DMS79 (cell line): ENCODE measurements at regions not wholly inside any gene's neighbourhood (a gene's known extent, or its start where the extent isn't known, plus 50 kb on each side); places are given as distances from the start of the nearest gene placed in this dataset.
"Not testable (repeated sequence)": the region's sequence is repeated elsewhere in the genome, so short reads cannot be mapped to it uniquely, and the experiment has no call there.

Experiments used
- DNase-seq: peaks from one replicate; lab custom pipeline; 2025; lab: John Stamatoyannopoulos, UW

DNA sequence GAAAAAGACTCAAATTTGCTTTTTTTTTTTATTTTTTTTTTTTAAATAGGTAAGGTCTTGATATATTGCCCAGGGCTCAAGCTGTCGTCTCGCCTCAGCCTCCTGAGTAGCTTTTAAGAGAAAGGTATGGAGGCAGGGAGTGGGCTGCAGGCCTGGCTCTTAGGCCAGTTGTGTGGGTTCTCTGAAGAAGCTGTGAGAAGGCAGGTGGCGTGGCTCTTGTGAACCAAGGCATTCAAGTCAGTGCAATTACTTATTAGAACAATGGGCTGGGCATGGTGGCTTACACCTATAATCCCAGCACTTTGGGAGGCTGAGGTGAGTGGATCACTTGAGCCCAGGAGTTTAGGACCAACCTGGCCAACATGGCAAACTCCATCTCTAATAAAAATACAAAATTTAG lies 244.0 kb upstream of the SFRP2 start:
- DNase-seq: no peak

DNA sequence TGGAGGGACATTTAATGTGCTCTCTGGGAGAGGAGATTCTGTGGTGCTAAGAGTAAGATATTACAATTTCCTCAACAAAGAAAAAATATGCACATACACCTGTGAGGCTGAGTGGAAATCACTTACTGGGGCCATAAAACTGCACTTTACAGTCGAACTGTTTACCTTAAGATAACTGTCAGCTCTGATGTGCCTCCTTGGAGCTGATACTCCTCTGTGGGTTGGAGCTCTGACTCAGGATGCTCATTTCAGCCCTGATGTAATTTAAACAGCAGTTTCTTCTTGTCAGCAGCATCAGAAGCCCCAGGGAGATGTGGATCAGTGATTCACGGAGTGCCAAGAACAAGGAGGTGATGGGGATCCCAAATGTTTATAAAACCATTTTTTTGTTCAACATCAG lies 241.9 kb upstream of the SFRP2 start:
- DNase-seq: no peak

GRCh38 chr4:154030152-154030551 lies 241.3 kb upstream of the SFRP2 start:
- DNase-seq: no peak

- DNase-seq: no peak
Measured at GRCh38 chr4:154029171-154029570, 240.3 kb upstream of the SFRP2 start.

DNA sequence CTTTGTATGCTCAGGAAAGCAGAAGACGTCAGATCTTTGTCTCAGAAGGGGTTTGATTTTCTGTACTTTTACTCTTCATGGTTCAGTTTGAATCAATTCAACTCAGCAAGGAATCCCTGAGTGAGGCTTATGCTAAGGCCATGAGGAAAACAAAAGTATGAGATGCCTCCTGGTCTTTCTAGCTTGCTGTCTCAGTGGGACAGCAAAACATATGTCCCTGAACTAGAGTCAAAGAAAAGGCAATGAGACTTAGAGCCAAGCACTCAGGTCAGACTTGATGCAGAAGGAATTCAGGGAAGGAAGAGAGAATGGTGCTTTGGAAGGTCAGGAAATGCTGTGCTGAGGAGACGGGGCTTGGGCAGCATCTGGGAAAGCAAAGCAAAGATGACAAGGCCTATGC lies 236.2 kb upstream of the SFRP2 start:
- DNase-seq: no peak

DNA sequence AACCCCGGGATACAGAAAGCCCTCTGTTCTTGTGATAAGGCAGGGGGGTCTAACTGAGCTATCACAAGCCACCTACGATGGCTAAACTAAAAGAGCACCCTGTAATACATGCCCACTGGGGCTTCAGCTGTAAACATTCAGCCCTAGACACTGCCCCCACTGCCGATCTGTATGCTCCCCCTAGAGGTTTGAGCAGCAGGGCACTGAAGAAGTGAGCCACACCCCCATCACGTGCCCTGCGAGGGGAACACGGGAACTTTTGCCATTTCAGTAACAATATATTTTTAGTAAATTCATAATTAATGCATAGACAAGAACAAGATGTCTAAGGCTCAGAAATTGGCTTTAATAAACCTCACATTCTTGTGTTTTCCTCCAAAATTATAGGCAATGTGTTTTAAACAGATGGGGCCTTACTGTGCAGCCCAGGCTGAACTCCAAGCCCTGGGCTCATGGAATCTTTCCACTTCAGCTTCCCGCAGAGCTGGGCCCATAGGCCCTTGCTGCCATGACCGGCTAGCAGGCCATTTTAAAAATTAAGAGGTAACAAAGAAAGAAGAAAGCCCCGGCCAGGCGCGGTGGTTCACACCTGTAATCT lies 235.3 kb upstream of the SFRP2 start:
- no peak for DNase-seq

GRCh38 chr4:154023671-154024070 lies 234.8 kb upstream of the SFRP2 start:
- not testable (repeated sequence) for DNase-seq

GRCh38 chr4:154019811-154020210 lies 230.9 kb upstream of the SFRP2 start:
- no peak for DNase-seq

- no peak for DNase-seq
Measured at GRCh38 chr4:154018659-154019058, 229.8 kb upstream of the SFRP2 start.

DNA sequence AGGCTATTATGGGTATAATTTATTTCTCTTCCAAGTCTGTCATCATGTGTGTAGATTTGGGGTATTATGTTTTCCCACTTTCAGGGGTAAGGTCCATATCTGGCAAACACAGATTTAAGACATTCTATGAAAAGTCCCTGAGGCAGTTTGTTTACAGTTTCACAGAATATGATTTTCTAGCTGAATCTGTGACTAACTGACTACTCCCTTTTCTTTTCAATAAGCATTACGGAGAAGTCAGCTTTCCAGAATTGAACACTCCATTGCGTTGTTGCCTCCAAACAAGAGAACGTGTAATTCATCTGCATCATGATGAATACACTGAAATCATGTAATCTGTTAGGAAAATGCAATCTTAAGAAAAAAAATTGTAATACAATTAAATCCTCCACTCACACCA lies 226.7 kb upstream of the SFRP2 start:
- DNase-seq: no peak

GRCh38 chr4:154014407-154015321 lies 225.8 kb upstream of the SFRP2 start:
- no peak for DNase-seq

GRCh38 chr4:154013576-154013975 lies 224.7 kb upstream of the SFRP2 start:
- DNase-seq: no peak

- DNase-seq: no peak
Measured at GRCh38 chr4:154010371-154010770, 221.5 kb upstream of the SFRP2 start.

DNA sequence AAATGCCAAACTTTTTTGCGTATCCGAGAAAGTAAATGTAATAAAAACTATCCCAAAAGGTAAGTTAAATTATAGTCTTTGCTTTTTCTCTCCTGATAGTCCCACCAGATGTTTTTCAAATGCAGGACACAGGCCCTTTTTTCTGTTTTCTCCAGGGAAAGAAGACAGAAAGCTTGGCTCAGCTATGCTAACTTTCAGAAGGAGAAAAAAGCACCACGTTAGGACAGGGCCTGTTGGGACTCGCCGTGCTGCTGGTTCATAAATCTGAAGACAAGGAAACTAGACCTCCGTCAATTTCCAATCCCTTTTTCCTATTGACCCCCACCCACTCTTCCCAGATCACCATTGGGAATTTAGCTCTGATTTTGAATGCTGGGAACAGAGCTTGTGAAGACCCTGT lies 220.9 kb upstream of the SFRP2 start:
- DNase-seq: no peak

DNA sequence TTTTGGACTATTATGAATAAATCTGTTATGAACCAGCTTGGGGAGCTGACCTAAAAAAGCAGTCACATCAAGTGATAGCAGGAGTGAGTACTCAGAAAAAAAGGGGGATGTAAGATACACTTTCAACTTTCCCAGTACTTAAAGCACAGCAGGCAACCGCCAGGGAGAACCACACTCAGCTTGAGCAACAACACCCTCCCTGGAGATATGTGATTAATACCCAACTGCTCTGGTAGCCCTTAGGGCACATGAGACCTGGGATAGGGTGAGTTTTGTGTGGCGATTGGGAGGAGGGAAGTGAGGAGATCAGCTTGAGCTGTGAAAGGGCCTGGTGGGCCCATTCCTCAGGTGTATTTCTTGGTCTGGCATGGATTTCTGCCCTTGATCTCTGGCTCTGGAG lies 220.3 kb upstream of the SFRP2 start:
- no peak for DNase-seq

- DNase-seq: no peak
Measured at GRCh38 chr4:154005171-154005520, 216.3 kb upstream of the SFRP2 start.

GRCh38 chr4:154004507-154005170 lies 215.8 kb upstream of the SFRP2 start:
- no peak for DNase-seq

DNA sequence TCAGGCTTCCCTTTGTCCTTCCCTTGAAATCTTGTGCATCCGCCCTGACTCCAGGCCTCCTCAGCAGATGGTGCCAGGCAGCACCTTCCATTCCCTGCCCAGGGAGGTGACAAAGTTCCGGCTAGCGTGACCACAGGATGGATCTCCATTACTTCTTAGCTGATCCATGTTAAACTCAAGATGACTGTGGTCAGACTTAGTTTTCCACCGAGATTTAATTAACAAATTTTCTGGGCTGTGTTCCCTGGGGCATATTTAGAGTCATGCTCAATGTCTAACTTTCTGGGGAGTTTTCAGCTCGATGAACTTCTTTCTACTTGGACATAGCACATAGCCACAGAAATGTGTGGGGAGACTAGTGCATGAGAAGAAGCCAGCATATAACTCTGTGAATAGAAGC lies 215.1 kb upstream of the SFRP2 start:
- no peak for DNase-seq

- no peak for DNase-seq
Measured at GRCh38 chr4:154003378-154003777, 214.5 kb upstream of the SFRP2 start.

- DNase-seq: no peak
Measured at GRCh38 chr4:154001193-154001592, 212.3 kb upstream of the SFRP2 start.

GRCh38 chr4:153997516-153997915 lies 208.6 kb upstream of the SFRP2 start:
- DNase-seq: no peak

DNA sequence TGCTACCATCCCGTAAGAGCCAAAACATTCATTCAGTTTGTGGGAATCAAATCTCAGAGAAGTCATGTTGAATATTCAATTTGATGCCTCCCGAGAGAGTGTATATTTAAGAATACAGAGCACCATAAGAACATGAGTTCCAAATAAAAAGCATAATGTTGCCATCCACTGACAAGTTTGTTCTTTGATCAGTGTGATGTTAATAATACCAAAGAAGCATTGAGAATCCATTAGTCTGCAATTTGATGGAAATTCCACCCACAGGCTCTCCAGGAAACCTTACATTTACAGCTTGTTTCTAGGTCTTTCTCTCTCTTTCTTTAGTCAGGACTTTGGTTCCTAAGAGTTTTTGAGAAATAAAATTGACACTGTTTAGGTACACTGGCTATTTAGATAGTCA lies 200.6 kb upstream of the SFRP2 start:
- no peak for DNase-seq
